H9 (cell line): ENCODE measurements at regions not wholly inside any gene's neighbourhood (a gene's known extent, or its start where the extent isn't known, plus 50 kb on each side); places are given as distances from the start of the nearest gene placed in this dataset.

ENCODE experiments used
- DNase-seq: peaks from one replicate; pipeline ENCODE4 v3.0.0-alpha.2; 2017
- H2AFZ ChIP-seq: one replicate; pipeline ENCODE4 v1.6.1; 2013; ENCODE audit warnings: mild to moderate bottlenecking, low read length, control low read depth, moderate library complexity
- H2AK5ac ChIP-seq: 2 replicates; pipeline ENCODE4 v1.6.1; 2013; ENCODE audit warnings: low read length, control low read depth, mixed read lengths; ENCODE audit not compliant: insufficient read length
- H2BK120ac ChIP-seq: one replicate; pipeline ENCODE4 v1.6.1; 2013; ENCODE audit warnings: low read depth, mild to moderate bottlenecking, low read length, control low read depth, inconsistent platforms; ENCODE audit not compliant: poor library complexity, severe bottlenecking
- H2BK12ac ChIP-seq: 2 replicates; pipeline ENCODE4 v1.6.1; 2013; ENCODE audit warnings: low read length, control low read depth, mixed read lengths, low read depth; ENCODE audit not compliant: insufficient read length
- H2BK15ac ChIP-seq: 2 replicates; pipeline ENCODE4 v1.6.1; 2013; ENCODE audit warnings: low read depth, low read length, control low read depth
- H2BK20ac ChIP-seq: one replicate; pipeline ENCODE4 v1.6.1; 2013; ENCODE audit warnings: low read depth, mild to moderate bottlenecking, low read length, control low read depth, inconsistent platforms; ENCODE audit not compliant: poor library complexity, severe bottlenecking
- H2BK5ac ChIP-seq: 2 replicates; pipeline ENCODE4 v1.6.1; 2013; ENCODE audit warnings: low read length, control low read depth, mixed read lengths; ENCODE audit not compliant: insufficient read length
- H3K14ac ChIP-seq: 2 replicates; pipeline ENCODE4 v1.6.1; 2013; ENCODE audit warnings: low read length, control low read depth; ENCODE audit not compliant: insufficient read depth
- H3K18ac ChIP-seq: 2 replicates; pipeline ENCODE4 v1.6.1; 2013; ENCODE audit warnings: low read depth, mild to moderate bottlenecking, mixed read lengths, low read length, control low read depth; ENCODE audit not compliant: insufficient read length
- H3K23ac ChIP-seq: 2 replicates; pipeline ENCODE4 v1.6.1; 2013; ENCODE audit warnings: low read length, control low read depth, mixed read lengths, low read depth; ENCODE audit not compliant: insufficient read length
- H3K23me2 ChIP-seq: 2 replicates; pipeline ENCODE4 v1.6.1; 2013; ENCODE audit warnings: low read depth, mild to moderate bottlenecking, mixed read lengths, low read length, control low read depth; ENCODE audit not compliant: insufficient read length, poor library complexity, severe bottlenecking
- H3K27ac ChIP-seq: 2 replicates; pipeline ENCODE4 v1.5.1; 2013; ENCODE audit warnings: low read length, control low read depth, mixed read lengths, low read depth; ENCODE audit not compliant: insufficient read length
- H3K27me3 ChIP-seq: 2 replicates; pipeline ENCODE4 v1.6.1; 2013; ENCODE audit warnings: low read length, control low read depth, inconsistent platforms; ENCODE audit not compliant: insufficient read depth
- H3K4ac ChIP-seq: 2 replicates; pipeline ENCODE4 v1.6.1; 2013; ENCODE audit warnings: low read depth, mild to moderate bottlenecking, control low read depth, inconsistent platforms, low read length, moderate library complexity
- H3K4me1 ChIP-seq: 2 replicates; pipeline ENCODE4 v1.6.1; 2013; ENCODE audit warnings: low read length, control low read depth, inconsistent platforms; ENCODE audit not compliant: insufficient read depth
- H3K4me2 ChIP-seq: 2 replicates; pipeline ENCODE4 v1.6.1; 2013; ENCODE audit warnings: low read length, control low read depth, mixed read lengths; ENCODE audit not compliant: insufficient read length, insufficient read depth
- H3K56ac ChIP-seq: 2 replicates; pipeline ENCODE4 v1.6.1; 2013; ENCODE audit warnings: low read depth, mild to moderate bottlenecking, mixed read lengths, low read length, control low read depth; ENCODE audit not compliant: insufficient read length
- H3K79me1 ChIP-seq: 2 replicates; pipeline ENCODE4 v1.6.1; 2013; ENCODE audit warnings: low read depth, mild to moderate bottlenecking, moderate library complexity, low read length, control low read depth, inconsistent platforms; ENCODE audit not compliant: insufficient read depth, poor library complexity, severe bottlenecking
- H3K79me2 ChIP-seq: 2 replicates; pipeline ENCODE4 v1.6.1; 2013; ENCODE audit warnings: low read length, control low read depth, inconsistent platforms; ENCODE audit not compliant: insufficient read depth
- H3K9ac ChIP-seq: 2 replicates; pipeline ENCODE4 v1.6.1; 2013; ENCODE audit warnings: low read length, control low read depth, mixed read lengths; ENCODE audit not compliant: insufficient read length; ENCODE audit errors: extremely low read depth
- H3K9me3 ChIP-seq: one replicate; pipeline ENCODE4 v1.6.1; 2013; ENCODE audit warnings: low read depth, low read length, inconsistent platforms; ENCODE audit not compliant: control insufficient read depth
- H3T11ph ChIP-seq: one replicate; pipeline ENCODE4 v1.6.1; 2013; ENCODE audit warnings: mild to moderate bottlenecking, low read length, control low read depth, inconsistent platforms
- H4K20me1 ChIP-seq: one replicate; pipeline ENCODE4 v1.6.1; 2013; ENCODE audit not compliant: control insufficient read depth, insufficient read length, insufficient read depth
- H4K5ac ChIP-seq: 2 replicates; pipeline ENCODE4 v1.6.1; 2013; ENCODE audit warnings: low read depth, mild to moderate bottlenecking, mixed read lengths, low read length, control low read depth; ENCODE audit not compliant: insufficient read length
- H4K8ac ChIP-seq: replicated peaks from 2 replicates; pipeline ENCODE4 v1.6.1; 2013; ENCODE audit warnings: low read length, control low read depth, mixed read lengths, low read depth; ENCODE audit not compliant: insufficient read length
- H4K91ac ChIP-seq: 2 replicates; pipeline ENCODE4 v1.6.1; 2013; ENCODE audit warnings: low read depth, mild to moderate bottlenecking, moderate library complexity, mixed read lengths, low read length, control low read depth; ENCODE audit not compliant: insufficient read length
- H3K27ac Mint-ChIP-seq, 3 experiments: 2 replicates in 2 of 3; 3 replicates in 1 of 3; pipeline ENCODE4 v1.8.0; 2020 to 2021; ENCODE audit warnings: mixed read lengths in 3 of 3, mild to moderate bottlenecking in 1 of 3, moderate library complexity in 1 of 3
- H3K27me3 Mint-ChIP-seq: 2 replicates; pipeline ENCODE4 v1.8.0; 2021; ENCODE audit warnings: low read depth, mild to moderate bottlenecking, moderate library complexity, mixed read lengths
- H3K36me3 Mint-ChIP-seq, 3 experiments: 2 replicates in 2 of 3; 3 replicates in 1 of 3; pipeline ENCODE4 v1.8.0; 2020 to 2021; ENCODE audit warnings: low read depth in 3 of 3, mixed read lengths in 3 of 3; ENCODE audit not compliant: insufficient read depth in 1 of 3
- H3K4me1 Mint-ChIP-seq, 2 experiments: 2 replicates each; pipeline ENCODE4 v1.8.0; 2020; ENCODE audit warnings: mixed read lengths in 2 of 2
- H3K4me3 Mint-ChIP-seq, 2 experiments: 2 replicates in 1 of 2; 3 replicates in 1 of 2; pipeline ENCODE4 v1.8.0; 2020 to 2021; ENCODE audit warnings: mild to moderate bottlenecking in 2 of 2, mixed read lengths in 2 of 2, moderate library complexity in 1 of 2
- H3K9me3 Mint-ChIP-seq, 2 experiments: 2 replicates in 1 of 2; 3 replicates in 1 of 2; pipeline ENCODE4 v1.8.0; 2020; ENCODE audit warnings: mild to moderate bottlenecking in 2 of 2, mixed read lengths in 2 of 2, moderate library complexity in 1 of 2
- WGBS: extraction: QIAGEN DNeasy Blood & Tissue Kit; methylation state at CpG from one replicate; pipeline ENCODE4 v1.1.7; 2013; ENCODE audit warnings: missing lambda C conversion rate, low lambda C conversion rate, mixed read lengths; ENCODE audit not compliant: insufficient read length; ENCODE audit errors: extremely low coverage; 5-methylcytosine and 5-hydroxymethylcytosine counted together
- TF ChIP-seq, protein P1 (sequence below): fragments of 200-600 bp; sonication (generic); conservative IDR thresholded peaks from 3 replicates; pipeline ENCODE4 v1.8.0; 2021; ENCODE audit warnings: antibody characterized with exemption, mild to moderate bottlenecking

DNA sequence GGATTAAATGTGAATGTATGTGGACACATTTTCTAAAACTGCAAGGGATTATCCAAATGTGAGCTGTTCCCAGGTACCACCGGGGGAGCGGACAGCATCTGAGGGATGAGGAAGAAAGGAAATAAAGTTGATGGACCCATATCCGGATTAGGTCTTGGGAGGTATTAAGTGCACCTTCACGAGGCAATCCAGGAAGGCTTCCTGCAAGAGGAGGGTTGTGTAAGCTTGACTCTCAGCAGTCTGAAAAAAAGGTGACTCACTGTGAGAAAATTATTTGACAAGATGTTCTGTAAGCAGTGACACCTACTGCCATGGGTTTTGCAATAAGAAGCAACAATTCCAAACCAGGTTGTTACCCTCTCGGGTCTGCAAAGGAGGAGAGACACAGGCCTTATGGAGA lies 55.0 kb upstream of the LRFN2 start:
- H4K8ac ChIP-seq, result no peak overlapping the region
- H3K23ac ChIP-seq, result no peak overlapping the region
- H3K79me1 ChIP-seq, result no peaks in the 10 kb centered on the region
- no peaks in the 10 kb centered on the region for H4K20me1 ChIP-seq
- no peaks in the 10 kb centered on the region for H3K9me3 ChIP-seq
- no peaks in the 10 kb centered on the region for H3K27me3 ChIP-seq
- H2BK20ac ChIP-seq, result no peak overlapping the region
- no peak overlapping the region for H4K91ac ChIP-seq
- Mint-ChIP-seq H3K27ac (no peak overlapping the region), H3K9me3 (peaks cover 0 to 4% of the 10 kb centered on the region in 2 experiments; a peak in 1 of 5 replicates), H3K36me3 (no peaks in the 10 kb centered on the region; a peak in 1 of 7 replicates), H3K27me3 (peaks cover 8% of the 10 kb centered on the region), H3K4me3 (no peak overlapping the region), H3K4me1 (no peaks in the 10 kb centered on the region)
- H3K27ac ChIP-seq, result no peak overlapping the region
- H2AFZ ChIP-seq, result no peak overlapping the region
- no peak overlapping the region for H4K5ac ChIP-seq
- no peak overlapping the region for H2BK12ac ChIP-seq
- no peak overlapping the region for H3K4ac ChIP-seq
- H2BK15ac ChIP-seq, result no peak overlapping the region
- TF ChIP-seq, protein P1, sequence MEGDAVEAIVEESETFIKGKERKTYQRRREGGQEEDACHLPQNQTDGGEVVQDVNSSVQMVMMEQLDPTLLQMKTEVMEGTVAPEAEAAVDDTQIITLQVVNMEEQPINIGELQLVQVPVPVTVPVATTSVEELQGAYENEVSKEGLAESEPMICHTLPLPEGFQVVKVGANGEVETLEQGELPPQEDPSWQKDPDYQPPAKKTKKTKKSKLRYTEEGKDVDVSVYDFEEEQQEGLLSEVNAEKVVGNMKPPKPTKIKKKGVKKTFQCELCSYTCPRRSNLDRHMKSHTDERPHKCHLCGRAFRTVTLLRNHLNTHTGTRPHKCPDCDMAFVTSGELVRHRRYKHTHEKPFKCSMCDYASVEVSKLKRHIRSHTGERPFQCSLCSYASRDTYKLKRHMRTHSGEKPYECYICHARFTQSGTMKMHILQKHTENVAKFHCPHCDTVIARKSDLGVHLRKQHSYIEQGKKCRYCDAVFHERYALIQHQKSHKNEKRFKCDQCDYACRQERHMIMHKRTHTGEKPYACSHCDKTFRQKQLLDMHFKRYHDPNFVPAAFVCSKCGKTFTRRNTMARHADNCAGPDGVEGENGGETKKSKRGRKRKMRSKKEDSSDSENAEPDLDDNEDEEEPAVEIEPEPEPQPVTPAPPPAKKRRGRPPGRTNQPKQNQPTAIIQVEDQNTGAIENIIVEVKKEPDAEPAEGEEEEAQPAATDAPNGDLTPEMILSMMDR, result no peak
- H3K4me2 ChIP-seq, result no peak overlapping the region
- H3K4me1 ChIP-seq, result no peaks in the 10 kb centered on the region
- no peak overlapping the region for H3K9ac ChIP-seq
- DNase-seq, result no peak
- H3K56ac ChIP-seq, result no peak overlapping the region
- H3K23me2 ChIP-seq, result no peaks in the 10 kb centered on the region
- H3T11ph ChIP-seq, result no peak overlapping the region
- no peak overlapping the region for H3K14ac ChIP-seq
- no peaks in the 10 kb centered on the region for H3K79me2 ChIP-seq
- no peak overlapping the region for H3K18ac ChIP-seq
- no CpG with 5 or more reads among the region's 5 CpGs for WGBS
- no peak overlapping the region for H2BK5ac ChIP-seq
- no peak overlapping the region for H2AK5ac ChIP-seq
- H2BK120ac ChIP-seq, result no peak overlapping the region
